A673 (cell line): ENCODE measurements at regions not wholly inside any gene's neighbourhood (a gene's known extent, or its start where the extent isn't known, plus 50 kb on each side); places are given as distances from the start of the nearest gene placed in this dataset.
"Not testable (repeated sequence)": the region's sequence is repeated elsewhere in the genome, so short reads cannot be mapped to it uniquely, and the experiment has no call there.

Source experiments
- EZH2 ChIP-seq: fragments of 200-600 bp; sonication (generic); IDR thresholded peaks from 2 replicates; pipeline ENCODE4 v1.6.1; 2017; ENCODE audit warnings: borderline replicate concordance, low read depth, mild to moderate bottlenecking, mixed read lengths, antibody characterized with exemption, low read length; ENCODE audit not compliant: poor library complexity, severe bottlenecking
- TF ChIP-seq, protein P1 (sequence below): fragments of 300-800, 200-600 bp; sonication (generic); conservative IDR thresholded peaks from 2 replicates; pipeline ENCODE4 v1.5.1; 2017; ENCODE audit warnings: low read depth, mild to moderate bottlenecking, antibody characterized with exemption, low read length, moderate library complexity, mixed read lengths

GRCh38 chr12:84018556-84019179 is 893.9 kb downstream of the SLC6A15 start:
- TF ChIP-seq, protein P1, sequence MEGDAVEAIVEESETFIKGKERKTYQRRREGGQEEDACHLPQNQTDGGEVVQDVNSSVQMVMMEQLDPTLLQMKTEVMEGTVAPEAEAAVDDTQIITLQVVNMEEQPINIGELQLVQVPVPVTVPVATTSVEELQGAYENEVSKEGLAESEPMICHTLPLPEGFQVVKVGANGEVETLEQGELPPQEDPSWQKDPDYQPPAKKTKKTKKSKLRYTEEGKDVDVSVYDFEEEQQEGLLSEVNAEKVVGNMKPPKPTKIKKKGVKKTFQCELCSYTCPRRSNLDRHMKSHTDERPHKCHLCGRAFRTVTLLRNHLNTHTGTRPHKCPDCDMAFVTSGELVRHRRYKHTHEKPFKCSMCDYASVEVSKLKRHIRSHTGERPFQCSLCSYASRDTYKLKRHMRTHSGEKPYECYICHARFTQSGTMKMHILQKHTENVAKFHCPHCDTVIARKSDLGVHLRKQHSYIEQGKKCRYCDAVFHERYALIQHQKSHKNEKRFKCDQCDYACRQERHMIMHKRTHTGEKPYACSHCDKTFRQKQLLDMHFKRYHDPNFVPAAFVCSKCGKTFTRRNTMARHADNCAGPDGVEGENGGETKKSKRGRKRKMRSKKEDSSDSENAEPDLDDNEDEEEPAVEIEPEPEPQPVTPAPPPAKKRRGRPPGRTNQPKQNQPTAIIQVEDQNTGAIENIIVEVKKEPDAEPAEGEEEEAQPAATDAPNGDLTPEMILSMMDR, result not testable (repeated sequence)
- not testable (repeated sequence) for TF ChIP-seq EZH2
